Stimulated activated naive CD8-positive, alpha-beta T cell treated with anti-CD3 and anti-CD28 coated beads, Interleukin-15, Interleukin-2, amounts not matched to agents 100 ng/mL and 50 ng/mL, for 24 hours (primary cell): ENCODE measurements at regions not wholly inside any gene's neighbourhood (a gene's known extent, or its start where the extent isn't known, plus 50 kb on each side); places are given as distances from the start of the nearest gene placed in this dataset.

Experiments
- H3K27ac Mint-ChIP-seq: one replicate; pipeline ENCODE4 v1.8.0; 2021; ENCODE audit warnings: mild to moderate bottlenecking, mixed read lengths
- H3K27me3 Mint-ChIP-seq: one replicate; pipeline ENCODE4 v1.8.0; 2021; ENCODE audit warnings: mixed read lengths
- H3K36me3 Mint-ChIP-seq: one replicate; pipeline ENCODE4 v1.8.0; 2021; ENCODE audit warnings: low read depth, mixed read lengths
- H3K4me1 Mint-ChIP-seq: one replicate; pipeline ENCODE4 v1.8.0; 2021; ENCODE audit warnings: low read depth, mixed read lengths
- H3K4me3 Mint-ChIP-seq: one replicate; pipeline ENCODE4 v1.8.0; 2021; ENCODE audit warnings: mild to moderate bottlenecking, mixed read lengths
- H3K9me3 Mint-ChIP-seq: one replicate; pipeline ENCODE4 v1.8.0; 2021; ENCODE audit warnings: mixed read lengths

- no peak overlapping the region for H3K27ac Mint-ChIP-seq
- no peaks in the 10 kb centered on the region for H3K9me3 Mint-ChIP-seq
- H3K4me3 Mint-ChIP-seq: no peak overlapping the region
- H3K4me1 Mint-ChIP-seq: no peaks in the 10 kb centered on the region
- no peaks in the 10 kb centered on the region for H3K36me3 Mint-ChIP-seq
- peaks cover 34% of the 10 kb centered on the region for H3K27me3 Mint-ChIP-seq
Measured at GRCh38 chr1:29868944-29869343, 632.6 kb downstream of the PTPRU start.

GRCh38 chr1:29868096-29868495 lies 631.8 kb downstream of the PTPRU start:
- Mint-ChIP-seq H3K27ac (no peak overlapping the region), H3K36me3 (no peaks in the 10 kb centered on the region), H3K27me3 (peaks cover 37% of the 10 kb centered on the region), H3K9me3 (no peaks in the 10 kb centered on the region), H3K4me3 (no peak overlapping the region), H3K4me1 (no peaks in the 10 kb centered on the region)

GRCh38 chr1:29865051-29865450 lies 628.7 kb downstream of the PTPRU start:
- Mint-ChIP-seq H3K4me3 (no peak overlapping the region), H3K27ac (no peak overlapping the region), H3K36me3 (no peaks in the 10 kb centered on the region), H3K4me1 (no peaks in the 10 kb centered on the region), H3K9me3 (peaks cover 11% of the 10 kb centered on the region), H3K27me3 (peaks cover 27% of the 10 kb centered on the region)

- Mint-ChIP-seq H3K4me3 (no peak overlapping the region), H3K9me3 (peaks cover 11% of the 10 kb centered on the region), H3K36me3 (no peaks in the 10 kb centered on the region), H3K27me3 (peaks cover 23% of the 10 kb centered on the region), H3K4me1 (no peaks in the 10 kb centered on the region), H3K27ac (no peak overlapping the region)
Measured at GRCh38 chr1:29864431-29865022, 628.2 kb downstream of the PTPRU start.

DNA sequence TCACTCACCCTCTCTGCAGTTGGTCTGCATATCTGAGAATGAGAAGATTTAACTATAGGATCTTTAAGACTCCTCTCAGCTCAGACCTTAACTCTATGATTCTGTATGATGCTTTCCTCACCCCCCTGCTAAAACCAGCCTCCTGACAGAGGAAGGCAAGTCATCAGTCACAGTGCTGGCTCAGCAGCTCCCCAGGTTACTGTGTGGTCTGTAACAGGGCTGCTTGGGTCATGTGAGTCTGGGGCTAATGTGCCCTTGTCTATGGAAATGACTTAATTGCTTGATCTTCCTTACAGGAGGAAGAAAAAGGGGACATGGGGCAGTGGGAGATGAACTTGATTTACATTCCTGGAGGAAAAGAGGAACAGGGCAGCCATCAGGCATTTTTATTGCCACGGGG lies 625.6 kb downstream of the PTPRU start:
- no peak overlapping the region for H3K4me3 Mint-ChIP-seq
- no peak overlapping the region for H3K27ac Mint-ChIP-seq
- no peaks in the 10 kb centered on the region for H3K4me1 Mint-ChIP-seq
- peaks cover 17% of the 10 kb centered on the region for H3K27me3 Mint-ChIP-seq
- H3K36me3 Mint-ChIP-seq: no peaks in the 10 kb centered on the region
- peaks cover 11% of the 10 kb centered on the region for H3K9me3 Mint-ChIP-seq

DNA sequence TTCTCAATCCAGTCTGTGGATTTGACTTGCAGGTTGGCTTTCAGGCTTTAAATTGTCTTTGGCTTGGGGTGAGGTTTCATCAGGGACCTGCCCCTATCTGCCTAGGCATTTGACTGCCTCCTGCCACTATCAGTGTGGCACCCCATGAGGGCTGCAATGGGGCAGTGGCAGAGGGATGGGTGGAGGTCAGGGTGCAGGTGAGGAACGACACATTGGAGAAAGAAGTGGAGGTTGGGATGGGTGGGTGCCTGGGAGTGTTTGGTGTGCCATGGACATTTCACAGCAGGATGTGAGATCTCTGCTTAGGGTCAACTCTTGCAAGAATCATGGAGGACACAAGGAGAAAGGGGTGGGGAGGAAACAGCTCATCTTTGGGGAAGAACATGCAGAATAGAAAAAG lies 625.1 kb downstream of the PTPRU start:
- H3K9me3 Mint-ChIP-seq: peaks cover 11% of the 10 kb centered on the region
- no peak overlapping the region for H3K27ac Mint-ChIP-seq
- H3K4me3 Mint-ChIP-seq: no peak overlapping the region
- peaks cover 13% of the 10 kb centered on the region for H3K27me3 Mint-ChIP-seq
- H3K36me3 Mint-ChIP-seq: no peaks in the 10 kb centered on the region
- H3K4me1 Mint-ChIP-seq: no peaks in the 10 kb centered on the region

DNA sequence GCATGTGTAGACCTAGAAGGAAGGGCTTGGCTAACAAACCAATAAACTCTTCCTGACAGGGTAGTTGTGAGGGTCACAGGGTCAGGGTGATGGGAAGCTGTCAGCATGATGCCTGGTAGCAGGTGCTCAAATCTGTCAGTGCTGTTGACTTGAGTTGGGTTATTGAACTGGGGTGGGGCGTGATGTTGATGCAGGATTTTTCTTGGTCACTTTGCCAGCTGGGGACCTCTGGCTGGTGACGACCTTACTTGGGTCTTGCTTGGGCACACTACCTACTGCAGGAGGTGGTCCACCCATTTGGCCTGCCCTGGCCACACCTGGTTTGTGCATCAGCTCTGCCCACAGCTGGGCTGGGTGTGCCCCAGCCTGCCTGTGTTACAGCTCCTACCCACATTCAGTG lies 624.4 kb downstream of the PTPRU start:
- peaks cover 10% of the 10 kb centered on the region for H3K27me3 Mint-ChIP-seq
- no peaks in the 10 kb centered on the region for H3K4me1 Mint-ChIP-seq
- H3K4me3 Mint-ChIP-seq: no peak overlapping the region
- H3K27ac Mint-ChIP-seq: no peak overlapping the region
- no peaks in the 10 kb centered on the region for H3K36me3 Mint-ChIP-seq
- peaks cover 11% of the 10 kb centered on the region for H3K9me3 Mint-ChIP-seq

- no peak overlapping the region for H3K4me3 Mint-ChIP-seq
- peaks cover 11% of the 10 kb centered on the region for H3K9me3 Mint-ChIP-seq
- H3K27ac Mint-ChIP-seq: no peak overlapping the region
- H3K4me1 Mint-ChIP-seq: no peaks in the 10 kb centered on the region
- H3K36me3 Mint-ChIP-seq: no peaks in the 10 kb centered on the region
- H3K27me3 Mint-ChIP-seq: peaks cover 16% of the 10 kb centered on the region
Measured at GRCh38 chr1:29860056-29860455, 623.7 kb downstream of the PTPRU start.

DNA sequence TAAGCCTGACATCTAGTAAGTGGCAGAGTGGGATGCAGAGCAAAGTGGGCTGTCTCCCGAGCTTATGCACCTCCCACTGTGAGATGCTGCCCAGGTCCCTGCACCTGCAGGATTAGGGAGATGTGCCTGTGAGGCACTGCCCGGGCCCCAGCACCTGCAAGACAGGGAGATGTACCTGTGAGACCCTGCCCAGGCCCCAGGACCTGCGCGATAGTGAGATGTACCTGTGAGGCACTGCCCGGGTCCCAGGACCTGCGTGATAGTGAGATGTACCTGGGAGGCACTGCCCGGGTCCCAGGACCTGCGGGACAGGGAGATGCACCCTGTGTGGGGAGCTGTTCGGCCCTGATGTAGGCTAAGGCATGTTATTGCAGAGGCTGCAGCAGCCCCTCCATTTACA lies 622.8 kb downstream of the PTPRU start:
- Mint-ChIP-seq H3K27me3 (peaks cover 16% of the 10 kb centered on the region), H3K27ac (no peak overlapping the region), H3K4me1 (no peaks in the 10 kb centered on the region), H3K4me3 (no peak overlapping the region), H3K36me3 (no peaks in the 10 kb centered on the region), H3K9me3 (peaks cover 11% of the 10 kb centered on the region)

GRCh38 chr1:29858646-29859045 lies 622.3 kb downstream of the PTPRU start:
- Mint-ChIP-seq H3K36me3 (no peaks in the 10 kb centered on the region), H3K27me3 (peaks cover 13% of the 10 kb centered on the region), H3K4me3 (no peak overlapping the region), H3K4me1 (no peaks in the 10 kb centered on the region), H3K27ac (no peak overlapping the region), H3K9me3 (peaks cover 11% of the 10 kb centered on the region)

DNA sequence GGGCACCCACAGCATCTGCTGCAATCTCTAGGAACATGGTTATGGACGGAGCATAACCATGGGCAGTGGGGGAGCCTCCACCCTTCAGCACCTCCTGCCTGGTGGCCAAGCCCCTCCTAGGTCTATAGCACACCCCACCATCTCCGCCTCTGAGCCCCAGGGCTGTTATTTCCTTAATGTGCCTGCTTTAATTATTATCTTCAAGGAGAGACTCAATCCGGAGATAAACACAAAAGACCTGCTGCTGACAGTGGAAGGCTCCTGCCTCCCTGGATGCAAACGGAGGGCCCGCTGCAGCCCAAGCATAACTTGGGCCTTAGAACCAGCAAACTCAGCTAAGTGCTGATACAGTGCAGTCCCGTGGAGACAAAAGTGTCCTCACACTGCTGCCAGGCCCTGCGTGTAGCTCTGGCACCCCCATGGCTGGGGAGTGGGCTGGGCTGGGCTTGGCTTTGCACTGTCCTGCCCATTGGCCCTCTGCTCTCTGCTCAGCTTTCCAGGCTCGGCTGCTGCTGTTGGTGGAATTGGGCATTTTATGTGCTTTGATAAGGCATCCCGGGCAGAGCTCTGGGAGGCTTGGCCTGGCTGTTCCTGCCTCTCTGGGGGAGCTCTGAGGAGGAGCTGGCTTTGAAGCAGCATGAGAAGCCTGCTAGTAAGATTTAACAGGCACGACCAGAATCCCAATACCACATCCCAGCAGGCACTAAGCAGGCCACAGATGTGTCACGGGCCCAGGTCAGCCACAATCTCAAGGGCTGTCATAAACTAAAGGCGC lies 620.2 kb downstream of the PTPRU start:
- Mint-ChIP-seq H3K4me3 (no peak overlapping the region), H3K27ac (no peak overlapping the region), H3K4me1 (no peaks in the 10 kb centered on the region), H3K36me3 (no peaks in the 10 kb centered on the region), H3K9me3 (peaks cover 10% of the 10 kb centered on the region), H3K27me3 (peaks cover 13% of the 10 kb centered on the region)

DNA sequence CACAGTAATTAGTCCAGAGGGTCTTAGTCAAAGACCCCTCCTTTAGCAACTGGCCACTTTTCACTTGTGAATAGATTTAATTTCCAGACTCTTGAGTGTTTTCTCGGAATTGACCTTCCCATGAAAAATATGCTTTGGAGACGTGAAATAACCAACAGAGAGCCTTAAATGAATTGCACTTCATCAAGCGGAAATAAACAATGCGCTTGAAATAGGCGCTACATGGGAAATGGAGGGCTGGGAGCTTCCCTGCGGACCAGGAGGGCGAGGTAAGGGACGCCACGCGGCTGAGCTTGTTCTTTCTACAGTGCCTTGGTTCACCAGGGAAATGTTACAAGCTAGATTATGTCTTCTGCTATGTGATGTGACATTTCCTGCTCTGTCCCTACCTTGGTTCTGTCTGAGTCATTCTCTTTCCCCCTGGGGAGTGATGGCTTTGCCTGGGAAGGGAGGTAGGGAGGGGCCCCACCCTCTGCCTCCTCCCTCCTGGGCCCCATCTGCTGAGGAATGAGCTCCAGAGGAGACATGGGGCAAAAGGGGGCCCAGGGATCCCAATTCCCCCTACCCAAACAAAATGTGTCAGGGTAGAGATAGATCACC lies 619.3 kb downstream of the PTPRU start:
- Mint-ChIP-seq H3K9me3 (peaks cover 1% of the 10 kb centered on the region), H3K4me3 (no peak overlapping the region), H3K4me1 (no peaks in the 10 kb centered on the region), H3K27ac (no peak overlapping the region), H3K27me3 (peaks cover 15% of the 10 kb centered on the region), H3K36me3 (no peaks in the 10 kb centered on the region)

- Mint-ChIP-seq H3K4me1 (no peaks in the 10 kb centered on the region), H3K36me3 (no peaks in the 10 kb centered on the region), H3K27ac (no peak overlapping the region), H3K4me3 (no peak overlapping the region), H3K27me3 (peaks cover 16% of the 10 kb centered on the region), H3K9me3 (no peaks in the 10 kb centered on the region)
Measured at GRCh38 chr1:29854700-29855276, 618.5 kb downstream of the PTPRU start.

DNA sequence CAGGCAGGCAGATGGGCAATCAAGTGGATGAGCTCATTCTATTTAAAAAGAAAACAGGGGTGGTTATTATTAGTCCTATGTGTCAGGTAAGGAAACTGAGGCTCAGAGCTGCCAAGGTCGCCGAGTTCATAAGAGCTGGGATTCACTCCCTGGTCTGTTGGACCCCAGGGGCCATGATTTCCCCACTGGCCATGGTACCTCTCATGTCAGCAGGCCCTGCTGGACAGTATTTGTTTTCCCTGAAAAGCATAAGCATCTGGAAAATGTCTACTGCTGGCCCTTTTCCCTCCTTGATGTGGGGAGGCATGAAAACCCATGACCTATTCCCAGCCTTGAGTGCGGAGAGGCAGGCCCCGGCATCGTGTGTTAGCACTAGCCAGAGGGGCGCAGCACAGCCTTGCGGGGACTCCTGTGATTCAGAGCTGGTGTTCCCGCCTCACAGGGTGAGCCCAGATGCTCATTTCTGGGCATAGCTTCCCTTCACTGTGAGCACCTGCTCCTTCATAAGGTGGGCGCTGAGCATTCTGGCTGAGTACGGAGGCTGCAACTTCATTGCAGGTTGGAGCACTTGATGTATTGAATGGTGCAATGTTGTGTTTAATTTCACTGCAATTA lies 617.5 kb downstream of the PTPRU start:
- no peak overlapping the region for H3K27ac Mint-ChIP-seq
- H3K36me3 Mint-ChIP-seq: no peaks in the 10 kb centered on the region
- no peaks in the 10 kb centered on the region for H3K9me3 Mint-ChIP-seq
- H3K4me3 Mint-ChIP-seq: no peak overlapping the region
- peaks cover 16% of the 10 kb centered on the region for H3K27me3 Mint-ChIP-seq
- H3K4me1 Mint-ChIP-seq: no peaks in the 10 kb centered on the region

GRCh38 chr1:29852248-29852647 lies 615.9 kb downstream of the PTPRU start:
- no peaks in the 10 kb centered on the region for H3K36me3 Mint-ChIP-seq
- no peaks in the 10 kb centered on the region for H3K9me3 Mint-ChIP-seq
- H3K27me3 Mint-ChIP-seq: peaks cover 11% of the 10 kb centered on the region
- no peaks in the 10 kb centered on the region for H3K4me1 Mint-ChIP-seq
- no peak overlapping the region for H3K27ac Mint-ChIP-seq
- no peak overlapping the region for H3K4me3 Mint-ChIP-seq
